ENCODE measurements at regions not wholly inside any gene's neighbourhood (a gene's known extent, or its start where the extent isn't known, plus 50 kb on each side); places are given as distances from the start of the nearest gene placed in this dataset.

GRCh38 chr6:141229296-141229695 is 903.4 kb upstream of the GJE1 start:
- H3K4me3 ChIP-seq (ENCODE audit: low read depth, low read length), result no peak overlapping the region
- no peak for TF ChIP-seq CTCF (IDR thresholded peaks at IDR 0.05; ENCODE audit: low read depth, low read length, missing control alignments)
- in situ Hi-C loops (cut with HindIII; ENCODE audit: low sequenced_read_pairs), result no loop called here

GRCh38 chr6:141218583-141218982 is 914.1 kb upstream of the GJE1 start:
- in situ Hi-C loops (cut with HindIII; ENCODE audit: low sequenced_read_pairs), result no loop called here
- TF ChIP-seq CTCF (IDR thresholded peaks at IDR 0.05; ENCODE audit: low read depth, low read length, missing control alignments), result no peak
- H3K4me3 ChIP-seq (ENCODE audit: low read depth, low read length), result no peak overlapping the region
- no peak for DNase-seq (ENCODE audit: low read depth)

More at GRCh38 chr6:141229296-141229695, 903.4 kb upstream of the GJE1 start:
- no peak for DNase-seq (ENCODE audit: low read depth)

GRCh38 chr6:141216726-141217125 is 916.0 kb upstream of the GJE1 start:
- no peak overlapping the region for H3K4me3 ChIP-seq (ENCODE audit: low read depth, low read length)
- DNase-seq (ENCODE audit: low read depth), result no peak
- no peak for TF ChIP-seq CTCF (IDR thresholded peaks at IDR 0.05; ENCODE audit: low read depth, low read length, missing control alignments)
- in situ Hi-C loops (cut with HindIII; ENCODE audit: low sequenced_read_pairs), result no loop called here

GRCh38 chr6:141212296-141212695 is 920.4 kb upstream of the GJE1 start:
- no peak overlapping the region for H3K4me3 ChIP-seq (ENCODE audit: low read depth, low read length)
- no peak for TF ChIP-seq CTCF (IDR thresholded peaks at IDR 0.05; ENCODE audit: low read depth, low read length, missing control alignments)
- in situ Hi-C loops (cut with HindIII; ENCODE audit: low sequenced_read_pairs), result no loop called here
- no peak for DNase-seq (ENCODE audit: low read depth)

- no peak for DNase-seq (ENCODE audit: low read depth)
- TF ChIP-seq CTCF (IDR thresholded peaks at IDR 0.05; ENCODE audit: low read depth, low read length, missing control alignments), result no peak
- in situ Hi-C loops (cut with HindIII; ENCODE audit: low sequenced_read_pairs), result no loop called here
- H3K4me3 ChIP-seq (ENCODE audit: low read depth, low read length), result no peak overlapping the region
Measured at GRCh38 chr6:141211845-141212244, 920.9 kb upstream of the GJE1 start.

- no peak for DNase-seq (ENCODE audit: low read depth)
- in situ Hi-C loops (cut with HindIII; ENCODE audit: low sequenced_read_pairs), result no loop called here
- no peak for TF ChIP-seq CTCF (IDR thresholded peaks at IDR 0.05; ENCODE audit: low read depth, low read length, missing control alignments)
- no peak overlapping the region for H3K4me3 ChIP-seq (ENCODE audit: low read depth, low read length)
Measured at GRCh38 chr6:141210901-141211300, 921.8 kb upstream of the GJE1 start.

GRCh38 chr6:141209890-141210289 is 922.8 kb upstream of the GJE1 start:
- DNase-seq (ENCODE audit: low read depth), result no peak
- TF ChIP-seq CTCF (IDR thresholded peaks at IDR 0.05; ENCODE audit: low read depth, low read length, missing control alignments), result no peak
- in situ Hi-C loops (cut with HindIII; ENCODE audit: low sequenced_read_pairs), result no loop called here
- H3K4me3 ChIP-seq (ENCODE audit: low read depth, low read length), result no peak overlapping the region
